CD4-positive, alpha-beta T cell (primary cell): ENCODE measurements at regions not wholly inside any gene's neighbourhood (a gene's known extent, or its start where the extent isn't known, plus 50 kb on each side); places are given as distances from the start of the nearest gene placed in this dataset.

Experiments used
- ATAC-seq: fragments of 200-7000 bp; cut with Tn5 transposase; one replicate; pipeline ENCODE4 v1.10.0; 2022; ENCODE audit warnings: mild to moderate bottlenecking; ENCODE audit not compliant: poor library complexity
- CTCF ChIA-PET: fragments of 350-600 bp; sonication (Branson Sonifier 250); formaldehyde crosslinking; loops from one replicate; lab custom pipeline; 2021; ENCODE audit warnings: antibody characterized with exemption, inconsistent platforms; lab: Charles Lee
- POLR2A ChIA-PET: fragments of 350-600 bp; sonication (Branson Sonifier 250); formaldehyde crosslinking; loops from one replicate; lab custom pipeline; 2021; ENCODE audit warnings: antibody characterized with exemption, inconsistent platforms; lab: Charles Lee
- DNase-seq, 14 experiments: peaks; one replicate each; pipeline ENCODE4 v3.0.0-alpha.2; 2013 to 2020; ENCODE audit warnings: mixed read lengths in 2 of 14
- H3K27ac ChIP-seq, 2 donors: one replicate each; pipeline versions ENCODE4 v1.5.1 to v1.7.0; 2013; ENCODE audit warnings: low read length in 2 of 2, low read depth in 1 of 2, mild to moderate bottlenecking in 1 of 2
- H3K27me3 ChIP-seq, 2 experiments: 1 replicate in 1 of 2; 2 replicates in 1 of 2; pipeline versions ENCODE4 v1.6.1 to v1.7.0; 2013; ENCODE audit warnings: low read length in 2 of 2, control low read depth in 1 of 2, mild to moderate bottlenecking in 1 of 2, moderate library complexity in 1 of 2; ENCODE audit not compliant: insufficient read depth in 2 of 2, control insufficient read depth in 1 of 2
- H3K36me3 ChIP-seq: one replicate; pipeline ENCODE4 v1.6.1; 2013; ENCODE audit warnings: low read length, control low read depth; ENCODE audit not compliant: insufficient read depth
- H3K4me1 ChIP-seq: one replicate; pipeline ENCODE4 v1.6.1; 2013; ENCODE audit warnings: low read length, control low read depth; ENCODE audit not compliant: insufficient read depth
- H3K4me3 ChIP-seq: one replicate; pipeline ENCODE4 v1.5.1; 2013; ENCODE audit warnings: mild to moderate bottlenecking, low read length, moderate library complexity
- H3K9me3 ChIP-seq, 2 experiments: 1 replicate in 1 of 2; 2 replicates in 1 of 2; pipeline versions ENCODE4 v1.6.1 to v1.7.0; 2013; ENCODE audit warnings: low read length in 2 of 2, mild to moderate bottlenecking in 2 of 2, control low read depth in 1 of 2, moderate library complexity in 1 of 2; ENCODE audit not compliant: control insufficient read depth in 1 of 2, insufficient read depth in 1 of 2
- H3K27ac Mint-ChIP-seq: one replicate; pipeline ENCODE4 v1.8.0; 2020; ENCODE audit warnings: mixed read lengths
- H3K27me3 Mint-ChIP-seq: one replicate; pipeline ENCODE4 v1.8.0; 2021; ENCODE audit warnings: mixed read lengths
- H3K36me3 Mint-ChIP-seq: one replicate; pipeline ENCODE4 v1.8.0; 2021; ENCODE audit warnings: low read depth, mixed read lengths
- H3K4me1 Mint-ChIP-seq: one replicate; pipeline ENCODE4 v1.8.0; 2021; ENCODE audit warnings: low read depth, mixed read lengths
- H3K4me3 Mint-ChIP-seq: one replicate; pipeline ENCODE4 v1.8.0; 2020; ENCODE audit warnings: mild to moderate bottlenecking, mixed read lengths
- H3K9me3 Mint-ChIP-seq: one replicate; pipeline ENCODE4 v1.8.0; 2020; ENCODE audit warnings: mixed read lengths
- intact Hi-C, 2 experiments: fragments of 100-400 bp; cut with DNase I in 1 of 2; cut with micrococcal nuclease in 1 of 2; formaldehyde crosslinking; loops; one replicate each; pipeline versions ENCODE4 v1.15.1 to v1.9.0; 2023 to 2025; cut with DNase I, micrococcal nuclease
- TF ChIP-seq, protein P1 (sequence below): fragments of 200-600 bp; IDR thresholded peaks from one replicate; pipeline ENCODE4 v1.8.0; 2022; ENCODE audit warnings: antibody characterized with exemption, mild to moderate bottlenecking

DNA sequence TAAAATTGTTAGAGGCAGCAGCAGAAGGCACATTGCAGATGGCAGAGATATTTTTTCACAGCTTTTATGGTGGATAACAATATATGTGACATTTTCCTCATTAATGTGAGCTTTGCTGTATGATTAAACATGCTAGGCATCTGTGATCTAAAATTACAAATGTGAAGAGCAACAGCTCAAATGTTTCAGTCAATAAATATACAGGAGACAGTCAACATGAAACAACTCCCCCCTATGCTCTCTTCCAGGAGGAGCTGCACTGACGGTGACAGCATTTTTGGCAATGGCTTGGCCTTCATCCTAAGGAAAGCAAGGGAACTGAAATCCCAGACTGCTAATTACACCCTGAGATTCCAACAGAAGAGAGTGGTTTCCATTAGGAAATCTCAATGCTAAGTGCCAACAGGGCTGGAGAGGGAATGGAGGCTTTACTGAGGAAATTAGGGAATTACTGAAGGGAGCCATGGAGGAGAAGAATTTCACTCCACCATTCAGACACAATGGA lies 51.4 kb upstream of the GRB10 start:
- CTCF ChIA-PET, result no interaction called here
- Histone ChIP-seq H3K27ac (no peak overlapping the region), H3K9me3 (no peaks in the 10 kb centered on the region), H3K4me1 (no peaks in the 10 kb centered on the region), H3K4me3 (no peak overlapping the region), H3K27me3 (no peaks in the 10 kb centered on the region), H3K36me3 (no peaks in the 10 kb centered on the region)
- H3K9me3 Mint-ChIP-seq, result no peaks in the 10 kb centered on the region
- intact Hi-C loops, result no loop called here
- POLR2A ChIA-PET, result no interaction called here
- peaks cover 14% of the 10 kb centered on the region for H3K27me3 Mint-ChIP-seq
- no peak overlapping the region for H3K4me3 Mint-ChIP-seq
- TF ChIP-seq, protein P1, sequence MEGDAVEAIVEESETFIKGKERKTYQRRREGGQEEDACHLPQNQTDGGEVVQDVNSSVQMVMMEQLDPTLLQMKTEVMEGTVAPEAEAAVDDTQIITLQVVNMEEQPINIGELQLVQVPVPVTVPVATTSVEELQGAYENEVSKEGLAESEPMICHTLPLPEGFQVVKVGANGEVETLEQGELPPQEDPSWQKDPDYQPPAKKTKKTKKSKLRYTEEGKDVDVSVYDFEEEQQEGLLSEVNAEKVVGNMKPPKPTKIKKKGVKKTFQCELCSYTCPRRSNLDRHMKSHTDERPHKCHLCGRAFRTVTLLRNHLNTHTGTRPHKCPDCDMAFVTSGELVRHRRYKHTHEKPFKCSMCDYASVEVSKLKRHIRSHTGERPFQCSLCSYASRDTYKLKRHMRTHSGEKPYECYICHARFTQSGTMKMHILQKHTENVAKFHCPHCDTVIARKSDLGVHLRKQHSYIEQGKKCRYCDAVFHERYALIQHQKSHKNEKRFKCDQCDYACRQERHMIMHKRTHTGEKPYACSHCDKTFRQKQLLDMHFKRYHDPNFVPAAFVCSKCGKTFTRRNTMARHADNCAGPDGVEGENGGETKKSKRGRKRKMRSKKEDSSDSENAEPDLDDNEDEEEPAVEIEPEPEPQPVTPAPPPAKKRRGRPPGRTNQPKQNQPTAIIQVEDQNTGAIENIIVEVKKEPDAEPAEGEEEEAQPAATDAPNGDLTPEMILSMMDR, result no peak
- H3K36me3 Mint-ChIP-seq, result no peaks in the 10 kb centered on the region
- DNase-seq (no peak), ATAC-seq (no peak)
- no peak overlapping the region for H3K27ac Mint-ChIP-seq
- no peaks in the 10 kb centered on the region for H3K4me1 Mint-ChIP-seq

DNA sequence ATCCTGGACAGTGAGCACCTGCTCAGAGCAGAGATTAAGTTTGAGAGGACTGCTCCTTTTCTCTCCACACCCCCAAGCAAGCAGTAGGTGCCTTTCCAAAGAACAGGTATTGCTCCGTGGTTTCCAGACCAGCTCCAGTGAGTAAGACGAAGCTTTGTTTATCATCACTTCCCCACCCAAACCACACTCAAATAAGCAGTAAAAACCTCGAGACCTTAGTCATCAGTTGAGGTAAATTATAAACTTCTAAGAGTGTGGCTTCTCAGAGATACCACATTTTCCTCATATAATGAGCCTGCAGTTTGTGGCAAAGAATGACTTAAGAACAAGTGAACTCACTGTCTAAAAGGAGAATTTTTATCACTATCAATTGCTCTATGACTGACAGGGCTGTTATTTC lies 50.0 kb upstream of the GRB10 start:
- CTCF ChIA-PET, result no interaction called here
- TF ChIP-seq, protein P1, result no peak
- ATAC-seq (no peak), DNase-seq (no peak)
- H3K4me3 ChIP-seq, result no peak overlapping the region
- Mint-ChIP-seq H3K4me3 (no peak overlapping the region), H3K27me3 (peaks cover 14% of the 10 kb centered on the region), H3K9me3 (no peaks in the 10 kb centered on the region), H3K4me1 (no peaks in the 10 kb centered on the region), H3K27ac (no peak overlapping the region), H3K36me3 (no peaks in the 10 kb centered on the region)
- intact Hi-C loops, result no loop called here
- POLR2A ChIA-PET, result no interaction called here
- H3K4me1 ChIP-seq, result no peaks in the 10 kb centered on the region
- no peaks in the 10 kb centered on the region for H3K36me3 ChIP-seq
- no peak overlapping the region for H3K27ac ChIP-seq
- no peaks in the 10 kb centered on the region for H3K9me3 ChIP-seq
- H3K27me3 ChIP-seq, result no peaks in the 10 kb centered on the region
